Erythroblast (primary cell): ENCODE measurements at regions not wholly inside any gene's neighbourhood (a gene's known extent, or its start where the extent isn't known, plus 50 kb on each side); places are given as distances from the start of the nearest gene placed in this dataset.

Source experiments
- GATA1 ChIP-seq: IDR thresholded peaks from 2 replicates; pipeline ENCODE4 v1.6.1; 2011; ENCODE audit warnings: low read depth, mild to moderate bottlenecking, control low read depth, low read length, moderate library complexity
- POLR2A ChIP-seq: IDR thresholded peaks from 2 replicates; pipeline ENCODE4 v1.6.1; 2011; ENCODE audit warnings: mild to moderate bottlenecking, low read length

DNA sequence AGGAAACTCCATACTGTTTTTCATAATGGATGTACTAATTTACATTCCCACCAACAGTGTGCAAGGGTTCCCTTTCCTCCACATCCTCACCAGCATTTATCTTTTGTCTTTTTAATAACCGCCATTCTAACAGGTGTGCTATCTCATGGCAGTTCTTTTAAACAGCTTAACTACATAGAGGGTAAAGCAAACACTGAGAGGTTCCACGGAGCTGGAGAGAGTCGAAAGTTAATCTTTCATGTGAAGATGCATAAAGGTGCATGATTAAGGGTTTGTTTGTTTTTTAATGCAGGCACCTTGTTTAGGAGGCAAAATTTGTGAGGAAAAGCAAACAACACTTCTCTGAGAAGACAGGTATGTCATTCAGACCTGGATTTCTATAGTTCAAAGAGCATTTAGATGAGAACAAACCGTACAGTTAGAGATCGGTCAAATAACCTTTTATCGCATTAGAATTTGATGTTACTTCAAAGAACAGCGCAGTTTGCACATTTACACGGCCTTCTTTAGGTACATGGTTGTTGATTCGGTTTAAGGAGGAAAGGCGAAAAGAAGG, 193.9 kb downstream of the RBM26 start:
- TF ChIP-seq POLR2A (no peak), GATA1 (no peak)
